Superior temporal gyrus (tissue), 1 donor: ENCODE measurements at regions not wholly inside any gene's neighbourhood (a gene's known extent, or its start where the extent isn't known, plus 50 kb on each side); places are given as distances from the start of the nearest gene placed in this dataset.

Experiments
- DNase-seq: peaks from one replicate; pipeline ENCODE4 v3.0.0-alpha.2; 2016; ENCODE audit errors: extremely low spot score

GRCh38 chr10:6776170-6776569, 196.1 kb upstream of the PRKCQ start:
- DNase-seq: no peak

GRCh38 chr10:6774406-6774805, 194.3 kb upstream of the PRKCQ start:
- no peak for DNase-seq

- no peak for DNase-seq
These were observed 191.3 kb upstream of the PRKCQ start for GRCh38 chr10:6771331-6771730.

- no peak for DNase-seq
These were observed 190.8 kb upstream of the PRKCQ start for GRCh38 chr10:6770846-6771245.

DNA sequence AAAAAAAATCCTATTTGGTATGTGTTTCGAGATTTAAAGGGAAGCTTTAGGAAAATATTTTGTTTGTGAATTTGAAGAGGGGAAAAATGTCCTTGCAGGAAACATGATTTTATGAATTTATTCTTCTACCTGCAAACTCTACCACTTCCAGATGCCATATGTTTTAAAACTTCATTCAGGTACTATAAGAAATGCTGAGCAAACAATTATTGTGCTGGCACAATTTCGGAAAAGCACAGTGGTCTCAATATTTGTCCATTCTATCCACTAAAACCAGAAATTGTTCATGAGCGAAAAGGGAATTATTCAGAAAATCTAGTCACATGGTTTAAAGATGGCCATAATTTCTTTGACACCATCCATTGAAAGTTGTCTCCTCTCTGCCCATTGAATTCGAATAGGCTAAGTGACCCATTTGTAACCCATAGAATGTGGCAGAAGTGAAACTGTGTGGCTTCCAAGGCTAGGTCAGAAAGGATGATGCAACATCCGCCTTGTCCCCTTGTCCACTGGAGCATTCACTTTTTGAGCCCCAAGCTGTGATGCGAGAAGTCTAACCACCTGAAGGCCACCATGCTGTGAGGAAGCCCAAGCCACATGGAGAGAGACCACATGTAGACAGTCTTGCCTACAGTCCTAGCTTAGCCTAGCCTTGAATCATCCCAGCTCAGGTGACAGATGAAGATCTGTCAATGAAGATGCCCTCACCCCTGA, 189.8 kb upstream of the PRKCQ start:
- DNase-seq: no peak

- DNase-seq: no peak
These were observed 186.2 kb upstream of the PRKCQ start for GRCh38 chr10:6766131-6766801.

- no peak for DNase-seq
These were observed 183.3 kb upstream of the PRKCQ start for GRCh38 chr10:6763423-6763822.

DNA sequence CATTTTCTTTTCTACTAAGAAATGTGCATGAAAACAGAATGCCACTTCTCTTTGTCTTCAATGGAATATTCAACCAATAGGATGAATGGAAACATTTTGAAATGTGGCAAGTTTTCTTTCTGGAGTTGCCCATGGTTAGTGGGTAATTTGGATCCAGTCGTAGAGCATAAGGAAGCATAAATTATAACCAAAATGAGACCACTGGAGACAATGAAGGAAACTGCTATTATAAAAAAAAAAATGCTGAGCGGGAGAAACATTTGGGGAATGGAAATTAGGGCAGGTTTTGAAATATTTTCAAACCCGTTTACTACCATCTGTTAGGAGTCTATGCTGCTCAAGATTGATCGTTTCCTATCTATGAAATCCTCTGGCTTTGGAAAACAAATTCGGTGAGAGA, 182.9 kb upstream of the PRKCQ start:
- DNase-seq: no peak

DNA sequence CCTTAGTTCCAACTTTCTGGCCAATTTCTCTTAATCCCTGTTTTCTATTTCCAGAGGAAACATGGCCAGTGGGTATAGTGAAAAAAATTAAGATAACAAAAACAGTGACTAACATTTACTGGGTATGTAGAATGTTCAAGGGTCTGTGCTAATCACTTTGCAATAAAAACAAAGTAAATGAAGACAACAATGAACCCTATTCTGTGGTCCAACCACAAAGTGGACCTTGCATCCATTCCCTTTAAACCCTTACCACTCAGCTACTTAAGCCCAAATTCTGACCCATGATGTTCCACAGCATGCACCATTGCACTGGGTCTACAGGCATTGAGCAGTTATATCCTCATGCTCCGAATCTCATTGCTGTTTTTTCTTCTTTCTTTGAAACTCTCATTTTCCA, 179.9 kb upstream of the PRKCQ start:
- DNase-seq: no peak

GRCh38 chr10:6757158-6757557, 177.1 kb upstream of the PRKCQ start:
- DNase-seq: no peak

- DNase-seq: no peak
These were observed 176.6 kb upstream of the PRKCQ start for GRCh38 chr10:6756716-6757115.

- peak; percentile 82 for DNase-seq
These were observed 175.8 kb upstream of the PRKCQ start for GRCh38 chr10:6755781-6756460.

GRCh38 chr10:6753644-6754043, 173.6 kb upstream of the PRKCQ start:
- DNase-seq: no peak

DNA sequence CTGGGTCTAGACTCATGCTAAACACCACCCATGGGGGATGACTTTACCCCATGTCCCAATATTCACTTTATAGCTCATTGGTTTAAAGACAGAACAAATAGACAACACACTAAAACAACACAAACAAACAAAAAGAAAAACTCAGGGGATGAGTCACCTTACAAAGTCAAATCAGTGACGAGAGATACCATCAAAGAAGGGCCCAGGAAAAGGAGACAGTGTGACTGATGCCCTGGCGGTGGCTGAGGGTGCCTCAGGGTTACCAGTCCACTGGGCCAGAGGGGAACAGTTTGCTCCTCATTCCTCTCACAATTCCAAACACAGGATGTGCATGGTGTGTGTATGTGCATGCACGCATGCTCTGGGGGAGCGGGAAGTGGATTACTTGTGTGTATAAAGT, 171.3 kb upstream of the PRKCQ start:
- DNase-seq: no peak

GRCh38 chr10:6748981-6749635, 169.0 kb upstream of the PRKCQ start:
- no peak for DNase-seq

DNA sequence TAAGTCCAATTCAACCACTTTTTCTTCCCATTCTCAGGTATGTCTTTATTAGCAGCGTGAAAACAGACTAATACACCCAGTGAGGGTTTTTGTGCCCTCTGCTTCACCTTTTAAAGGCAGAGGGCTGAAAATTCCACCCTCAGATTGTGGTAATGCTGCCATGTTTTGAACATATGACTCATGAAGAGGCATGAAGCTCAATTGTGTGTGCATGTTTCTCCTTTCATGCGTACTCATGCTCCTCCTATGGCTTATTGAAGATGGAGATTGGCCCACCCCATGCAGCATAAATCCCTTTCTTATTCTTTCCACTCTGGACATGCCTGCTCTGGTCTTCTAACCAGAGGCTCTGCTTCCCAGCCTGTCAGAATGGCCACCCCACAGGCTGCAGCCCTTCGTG, 168.0 kb upstream of the PRKCQ start:
- DNase-seq: no peak

DNA sequence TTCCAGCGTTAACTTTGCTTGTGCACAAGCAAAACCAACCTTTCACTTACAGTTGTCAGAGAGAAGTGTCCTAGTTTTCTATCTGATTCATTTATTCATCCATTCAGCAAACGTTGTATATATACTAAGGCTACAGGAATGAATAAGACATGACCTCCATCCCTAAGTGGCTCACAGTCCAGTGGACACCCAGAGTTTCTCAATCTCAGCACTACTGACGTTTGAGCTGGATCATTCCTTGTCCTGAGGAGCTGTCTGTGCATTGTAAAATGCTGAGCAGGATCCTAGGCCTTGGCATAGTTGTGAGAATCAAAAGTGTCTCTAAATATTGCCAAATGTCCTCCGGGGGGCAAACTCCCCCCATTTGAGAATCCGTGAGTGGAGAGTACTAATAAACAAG, 166.7 kb upstream of the PRKCQ start:
- DNase-seq: no peak

DNA sequence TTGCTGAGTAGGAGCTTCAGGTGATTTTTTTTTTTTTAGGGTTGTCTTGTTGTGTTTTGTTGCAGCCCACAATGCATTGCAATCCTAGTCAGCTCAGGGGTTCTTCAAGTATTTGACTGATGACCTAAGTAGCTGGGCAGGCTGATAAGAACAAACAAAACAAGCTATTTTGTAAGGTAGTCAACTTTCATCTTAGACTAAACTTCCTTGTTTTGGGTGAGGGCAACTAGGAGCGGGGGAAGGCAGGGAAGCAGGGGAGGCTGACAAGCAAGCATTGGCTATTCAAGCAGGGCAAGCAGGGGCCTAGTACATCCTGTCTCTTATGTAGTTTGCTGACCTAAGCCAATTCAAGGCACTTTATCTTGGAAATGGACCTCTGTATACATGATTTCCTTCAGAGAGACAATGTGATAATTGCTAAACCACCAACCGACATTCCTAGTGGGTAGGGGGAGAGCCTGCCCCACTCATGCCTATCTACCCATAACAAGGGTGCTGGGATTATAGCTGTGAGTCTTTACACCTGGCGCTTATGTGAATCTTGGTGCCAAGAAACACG, 163.3 kb upstream of the PRKCQ start:
- no peak for DNase-seq

DNA sequence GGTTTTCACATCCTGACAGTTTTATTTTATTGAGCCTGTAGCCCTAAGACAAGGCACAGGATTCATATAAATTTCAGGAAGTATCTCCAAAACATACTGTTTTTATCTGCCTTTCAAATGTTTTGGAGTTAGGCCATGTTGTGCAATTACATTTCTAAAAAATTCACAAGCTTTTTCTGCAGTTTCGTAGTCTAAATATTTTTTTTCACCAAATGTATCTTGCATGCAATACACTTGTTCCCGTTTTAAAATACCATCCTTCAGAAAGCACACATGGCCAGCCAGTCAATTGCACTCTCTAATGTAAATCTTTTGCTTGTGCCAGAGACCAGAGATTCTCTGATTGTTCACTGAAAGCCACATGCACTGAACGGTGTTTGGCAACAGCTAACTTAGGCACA, 161.5 kb upstream of the PRKCQ start:
- no peak for DNase-seq

- DNase-seq: no peak
These were observed 159.6 kb upstream of the PRKCQ start for GRCh38 chr10:6739530-6740174.

DNA sequence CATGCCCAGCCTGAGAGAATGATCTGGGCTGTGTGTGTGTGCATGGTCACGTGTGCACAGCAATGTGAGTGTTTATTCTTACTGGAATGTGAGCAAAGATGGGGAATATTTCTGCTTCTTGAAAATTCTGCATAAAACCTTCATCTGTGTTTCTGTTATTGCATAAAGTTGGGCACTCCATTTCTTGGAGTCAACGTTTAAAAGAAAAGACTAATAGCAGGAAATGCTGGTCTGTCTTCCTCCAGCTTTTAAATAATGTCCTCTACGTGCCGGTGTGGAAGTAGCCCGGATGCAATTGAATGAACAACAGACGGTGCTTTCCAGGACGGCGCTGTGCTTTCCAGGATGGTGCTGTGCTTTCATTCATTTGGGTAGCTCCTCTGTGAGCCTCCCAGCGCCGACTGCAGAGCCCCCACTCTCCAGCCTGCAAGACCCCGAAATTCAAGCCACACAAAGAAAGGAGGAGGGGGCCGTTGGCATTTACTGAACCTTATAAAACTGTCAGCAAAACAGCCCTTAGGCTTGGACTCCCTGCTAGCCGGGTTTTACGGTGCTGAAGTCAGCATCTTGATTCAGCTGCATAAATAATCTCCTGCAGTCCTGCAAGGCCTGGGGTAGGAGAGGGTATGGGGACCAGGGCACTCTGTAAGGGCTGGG, 158.2 kb upstream of the PRKCQ start:
- DNase-seq: peak; percentile 46
